HFFc6 (cell line): ENCODE measurements at regions not wholly inside any gene's neighbourhood (a gene's known extent, or its start where the extent isn't known, plus 50 kb on each side); places are given as distances from the start of the nearest gene placed in this dataset.

Experiments used
- DNase-seq: peaks from one replicate; pipeline ENCODE4 v3.0.0-alpha.2; 2018
- H3K27ac Mint-ChIP-seq: 2 replicates; pipeline ENCODE4 v1.8.0; 2020; ENCODE audit warnings: mild to moderate bottlenecking, mixed read lengths
- H3K27me3 Mint-ChIP-seq: 2 replicates; pipeline ENCODE4 v1.8.0; 2021; ENCODE audit warnings: mild to moderate bottlenecking, moderate library complexity, mixed read lengths; ENCODE audit not compliant: insufficient read depth
- H3K36me3 Mint-ChIP-seq: 2 replicates; pipeline ENCODE4 v1.8.0; 2021; ENCODE audit warnings: low read depth, mixed read lengths
- H3K4me1 Mint-ChIP-seq: 2 replicates; pipeline ENCODE4 v1.8.0; 2020; ENCODE audit warnings: low read depth, mixed read lengths
- H3K4me3 Mint-ChIP-seq: 2 replicates; pipeline ENCODE4 v1.8.0; 2020; ENCODE audit warnings: mild to moderate bottlenecking, moderate library complexity, mixed read lengths
- H3K9me3 Mint-ChIP-seq: 2 replicates; pipeline ENCODE4 v1.8.0; 2020; ENCODE audit warnings: mild to moderate bottlenecking, mixed read lengths
- CTCF ChIP-seq: fragments of 200-600 bp; sonication (generic); IDR thresholded peaks from 2 replicates; pipeline ENCODE4 v1.5.0; 2021; ENCODE audit warnings: antibody characterized with exemption, mild to moderate bottlenecking

GRCh38 chr13:71320452-71320851, 546.6 kb downstream of the DACH1 start:
- H3K4me3 Mint-ChIP-seq = no peak overlapping the region
- H3K4me1 Mint-ChIP-seq = no peaks in the 10 kb centered on the region
- no peaks in the 10 kb centered on the region for H3K27me3 Mint-ChIP-seq
- H3K36me3 Mint-ChIP-seq = no peaks in the 10 kb centered on the region; the same call in 1 of the 2 replicates
- H3K9me3 Mint-ChIP-seq = peaks cover 13% of the 10 kb centered on the region
- DNase-seq = no peak
- H3K27ac Mint-ChIP-seq = no peak overlapping the region
- TF ChIP-seq CTCF = peak; percentile 51; the same call in 1 of the 2 replicates

- no peak overlapping the region for H3K27ac Mint-ChIP-seq
- H3K4me1 Mint-ChIP-seq = no peaks in the 10 kb centered on the region
- no peak overlapping the region for H3K4me3 Mint-ChIP-seq
- H3K27me3 Mint-ChIP-seq = no peaks in the 10 kb centered on the region
- DNase-seq = no peak
- no peaks in the 10 kb centered on the region; the same call in 1 of the 2 replicates for H3K36me3 Mint-ChIP-seq
- no peak for TF ChIP-seq CTCF
- peaks cover 13% of the 10 kb centered on the region for H3K9me3 Mint-ChIP-seq
Measured at GRCh38 chr13:71316792-71317363, 550.1 kb downstream of the DACH1 start.

- H3K36me3 Mint-ChIP-seq = no peaks in the 10 kb centered on the region
- no peak overlapping the region for H3K27ac Mint-ChIP-seq
- H3K4me3 Mint-ChIP-seq = no peak overlapping the region
- no peaks in the 10 kb centered on the region for H3K27me3 Mint-ChIP-seq
- no peak for DNase-seq
- no peaks in the 10 kb centered on the region for H3K4me1 Mint-ChIP-seq
- H3K9me3 Mint-ChIP-seq = peaks cover 12% of the 10 kb centered on the region
- no peak for TF ChIP-seq CTCF
Measured at GRCh38 chr13:71312923-71313322, 554.1 kb downstream of the DACH1 start.

GRCh38 chr13:71309905-71310304, 557.1 kb downstream of the DACH1 start:
- no peaks in the 10 kb centered on the region for H3K4me1 Mint-ChIP-seq
- no peaks in the 10 kb centered on the region for H3K36me3 Mint-ChIP-seq
- peaks cover 22% of the 10 kb centered on the region for H3K9me3 Mint-ChIP-seq
- no peak overlapping the region for H3K27ac Mint-ChIP-seq
- TF ChIP-seq CTCF = no peak
- H3K27me3 Mint-ChIP-seq = no peaks in the 10 kb centered on the region
- no peak for DNase-seq
- no peak overlapping the region for H3K4me3 Mint-ChIP-seq

GRCh38 chr13:71306821-71307220, 560.2 kb downstream of the DACH1 start:
- no peaks in the 10 kb centered on the region for H3K36me3 Mint-ChIP-seq
- H3K9me3 Mint-ChIP-seq = peaks cover 30% of the 10 kb centered on the region
- no peaks in the 10 kb centered on the region; the same call in 1 of the 2 replicates for H3K27me3 Mint-ChIP-seq
- H3K4me3 Mint-ChIP-seq = no peak overlapping the region
- no peak for DNase-seq
- H3K27ac Mint-ChIP-seq = no peak overlapping the region
- H3K4me1 Mint-ChIP-seq = no peaks in the 10 kb centered on the region
- no peak for TF ChIP-seq CTCF
